SK-N-SH treated with all-trans-retinoic acid at 6 μM for 48 hours (cell line): ENCODE measurements at regions not wholly inside any gene's neighbourhood (a gene's known extent, or its start where the extent isn't known, plus 50 kb on each side); places are given as distances from the start of the nearest gene placed in this dataset.

ENCODE experiments used
- ATAC-seq: fragments of 200-7000 bp; cut with Tn5 transposase; 3 replicates; pipeline ENCODE4 v1.9.1; 2020; ENCODE audit warnings: mild to moderate bottlenecking, moderate library complexity
- ARNTL ChIP-seq: fragments of 450-650 bp; formaldehyde crosslinking; IDR thresholded peaks from 2 replicates; pipeline ENCODE4 v1.5.0; 2020; ENCODE audit warnings: low read depth, mild to moderate bottlenecking, moderate library complexity, borderline replicate concordance
- BACH2 ChIP-seq: fragments of 250-450 bp; sonication (Bioruptor Pico); IDR thresholded peaks from 2 replicates; pipeline ENCODE4 v1.9.0; 2021; ENCODE audit warnings: mild to moderate bottlenecking, borderline replicate concordance
- CSDC2 ChIP-seq: fragments of 250-450 bp; sonication (Bioruptor Pico); IDR thresholded peaks from 2 replicates; pipeline ENCODE4 v1.5.0; 2020; ENCODE audit warnings: mild to moderate bottlenecking, moderate library complexity
- ESRRG ChIP-seq: fragments of 250-450 bp; sonication (Bioruptor Pico); IDR thresholded peaks from 2 replicates; pipeline ENCODE4 v1.6.1; 2021; ENCODE audit warnings: mild to moderate bottlenecking
- GLIS3 ChIP-seq: fragments of 250-450 bp; sonication (Bioruptor Pico); IDR thresholded peaks from 2 replicates; pipeline ENCODE4 v1.5.0; 2020; ENCODE audit warnings: mild to moderate bottlenecking, moderate library complexity
- ISL1 ChIP-seq: fragments of 250-450 bp; sonication (Bioruptor Pico); IDR thresholded peaks from 2 replicates; pipeline ENCODE4 v2.1.2; 2022; ENCODE audit warnings: mild to moderate bottlenecking, moderate library complexity
- OSR1 ChIP-seq: fragments of 250-450 bp; sonication (Bioruptor Pico); IDR thresholded peaks from 2 replicates; pipeline ENCODE4 v1.8.0; 2022; ENCODE audit warnings: moderate library complexity, mild to moderate bottlenecking, inconsistent platforms
- RARB ChIP-seq: fragments of 250-450 bp; sonication (Bioruptor Pico); IDR thresholded peaks from 2 replicates; pipeline ENCODE4 v1.8.0; 2021; ENCODE audit warnings: mild to moderate bottlenecking, moderate library complexity
- SNAI2 ChIP-seq: fragments of 250-450 bp; sonication (Bioruptor Pico); IDR thresholded peaks from 2 replicates; pipeline ENCODE4 v1.5.0; 2020; ENCODE audit warnings: mild to moderate bottlenecking, moderate library complexity
- TCF4 ChIP-seq: fragments of 250-450 bp; sonication (Bioruptor Pico); IDR thresholded peaks from 2 replicates; pipeline ENCODE4 v1.8.0; 2021; ENCODE audit warnings: mild to moderate bottlenecking, moderate library complexity, borderline replicate concordance
- TOX ChIP-seq: fragments of 250-450 bp; sonication (Bioruptor Pico); IDR thresholded peaks from 2 replicates; pipeline ENCODE4 v1.8.0; 2021; ENCODE audit warnings: mild to moderate bottlenecking, moderate library complexity, borderline replicate concordance
- ZC3H10 ChIP-seq: fragments of 250-450 bp; sonication (Bioruptor Pico); IDR thresholded peaks from 2 replicates; pipeline ENCODE4 v1.5.1; 2021; ENCODE audit warnings: mild to moderate bottlenecking, moderate library complexity
- ZFP3 ChIP-seq: fragments of 250-450 bp; sonication (Bioruptor Pico); IDR thresholded peaks from 2 replicates; pipeline ENCODE4 v1.5.0; 2020; ENCODE audit warnings: mild to moderate bottlenecking, moderate library complexity
- ZFP30 ChIP-seq: fragments of 450-650 bp; formaldehyde crosslinking; IDR thresholded peaks from 2 replicates; pipeline ENCODE4 v1.5.0; 2022; ENCODE audit warnings: mild to moderate bottlenecking, moderate library complexity
- ZNF565 ChIP-seq: fragments of 450-650 bp; formaldehyde crosslinking; conservative IDR thresholded peaks from 2 replicates; pipeline ENCODE4 v1.5.0; 2020; ENCODE audit warnings: low read depth, mild to moderate bottlenecking, moderate library complexity
- ZNF70 ChIP-seq: fragments of 450-650 bp; formaldehyde crosslinking; IDR thresholded peaks from 2 replicates; pipeline ENCODE4 v1.5.0; 2020; ENCODE audit warnings: mild to moderate bottlenecking, moderate library complexity
- ZNF8 ChIP-seq: fragments of 450-650 bp; formaldehyde crosslinking; IDR thresholded peaks from 2 replicates; pipeline ENCODE4 v1.5.0; 2020; ENCODE audit warnings: mild to moderate bottlenecking, moderate library complexity
- TF ChIP-seq, protein P1 (sequence below): fragments of 250-450 bp; sonication (Bioruptor Pico); IDR thresholded peaks from 2 replicates; pipeline ENCODE4 v1.8.0; 2021; ENCODE audit warnings: low read depth, mild to moderate bottlenecking, moderate library complexity, borderline replicate concordance
- TF ChIP-seq, protein P2 (sequence below): fragments of 250-450 bp; sonication (Bioruptor Pico); IDR thresholded peaks from 2 replicates; pipeline ENCODE4 v1.5.0; 2020; ENCODE audit warnings: mild to moderate bottlenecking, moderate library complexity
- TF ChIP-seq, protein P3 (sequence below): fragments of 250-450 bp; sonication (Bioruptor Pico); IDR thresholded peaks from 2 replicates; pipeline ENCODE4 v1.8.0; 2020; ENCODE audit warnings: mild to moderate bottlenecking, moderate library complexity, borderline replicate concordance
- TF ChIP-seq, protein P4 (sequence below): fragments of 250-450 bp; sonication (Bioruptor Pico); IDR thresholded peaks from 2 replicates; pipeline ENCODE4 v1.5.1; 2020; ENCODE audit warnings: low read depth, mild to moderate bottlenecking, moderate library complexity

DNA sequence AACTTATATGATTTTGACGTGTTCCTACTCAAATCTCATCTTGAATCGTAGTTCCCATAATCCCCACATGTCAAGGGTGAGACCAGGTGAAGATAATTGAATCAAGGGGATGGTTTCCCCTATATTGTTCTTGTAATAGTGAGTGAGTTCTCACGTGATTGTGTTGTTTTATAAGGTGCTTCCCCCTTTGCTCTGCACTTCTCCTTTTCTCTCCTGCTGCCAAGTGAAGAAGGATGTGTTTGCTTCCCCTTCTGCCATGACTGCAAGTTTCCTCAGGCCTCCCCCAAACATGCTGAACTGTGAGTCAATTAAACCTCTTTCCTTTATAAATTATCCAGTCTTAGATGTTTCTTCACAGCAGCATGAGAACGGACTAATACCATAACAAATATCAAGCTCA lies 83.2 kb downstream of the MANEA start:
- ATAC-seq = no peak
- no peak for TF ChIP-seq ZFP3 (CRISPR knock-in tag)
- TF ChIP-seq, protein P1, sequence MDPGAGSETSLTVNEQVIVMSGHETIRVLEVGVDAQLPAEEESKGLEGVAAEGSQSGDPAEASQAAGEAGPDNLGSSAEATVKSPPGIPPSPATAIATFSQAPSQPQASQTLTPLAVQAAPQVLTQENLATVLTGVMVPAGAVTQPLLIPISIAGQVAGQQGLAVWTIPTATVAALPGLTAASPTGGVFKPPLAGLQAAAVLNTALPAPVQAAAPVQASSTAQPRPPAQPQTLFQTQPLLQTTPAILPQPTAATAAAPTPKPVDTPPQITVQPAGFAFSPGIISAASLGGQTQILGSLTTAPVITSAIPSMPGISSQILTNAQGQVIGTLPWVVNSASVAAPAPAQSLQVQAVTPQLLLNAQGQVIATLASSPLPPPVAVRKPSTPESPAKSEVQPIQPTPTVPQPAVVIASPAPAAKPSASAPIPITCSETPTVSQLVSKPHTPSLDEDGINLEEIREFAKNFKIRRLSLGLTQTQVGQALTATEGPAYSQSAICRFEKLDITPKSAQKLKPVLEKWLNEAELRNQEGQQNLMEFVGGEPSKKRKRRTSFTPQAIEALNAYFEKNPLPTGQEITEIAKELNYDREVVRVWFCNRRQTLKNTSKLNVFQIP = no peak
- TF ChIP-seq, protein P2, sequence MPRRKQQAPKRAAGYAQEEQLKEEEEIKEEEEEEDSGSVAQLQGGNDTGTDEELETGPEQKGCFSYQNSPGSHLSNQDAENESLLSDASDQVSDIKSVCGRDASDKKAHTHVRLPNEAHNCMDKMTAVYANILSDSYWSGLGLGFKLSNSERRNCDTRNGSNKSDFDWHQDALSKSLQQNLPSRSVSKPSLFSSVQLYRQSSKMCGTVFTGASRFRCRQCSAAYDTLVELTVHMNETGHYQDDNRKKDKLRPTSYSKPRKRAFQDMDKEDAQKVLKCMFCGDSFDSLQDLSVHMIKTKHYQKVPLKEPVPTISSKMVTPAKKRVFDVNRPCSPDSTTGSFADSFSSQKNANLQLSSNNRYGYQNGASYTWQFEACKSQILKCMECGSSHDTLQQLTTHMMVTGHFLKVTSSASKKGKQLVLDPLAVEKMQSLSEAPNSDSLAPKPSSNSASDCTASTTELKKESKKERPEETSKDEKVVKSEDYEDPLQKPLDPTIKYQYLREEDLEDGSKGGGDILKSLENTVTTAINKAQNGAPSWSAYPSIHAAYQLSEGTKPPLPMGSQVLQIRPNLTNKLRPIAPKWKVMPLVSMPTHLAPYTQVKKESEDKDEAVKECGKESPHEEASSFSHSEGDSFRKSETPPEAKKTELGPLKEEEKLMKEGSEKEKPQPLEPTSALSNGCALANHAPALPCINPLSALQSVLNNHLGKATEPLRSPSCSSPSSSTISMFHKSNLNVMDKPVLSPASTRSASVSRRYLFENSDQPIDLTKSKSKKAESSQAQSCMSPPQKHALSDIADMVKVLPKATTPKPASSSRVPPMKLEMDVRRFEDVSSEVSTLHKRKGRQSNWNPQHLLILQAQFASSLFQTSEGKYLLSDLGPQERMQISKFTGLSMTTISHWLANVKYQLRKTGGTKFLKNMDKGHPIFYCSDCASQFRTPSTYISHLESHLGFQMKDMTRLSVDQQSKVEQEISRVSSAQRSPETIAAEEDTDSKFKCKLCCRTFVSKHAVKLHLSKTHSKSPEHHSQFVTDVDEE (CRISPR knock-in tag) = no peak
- TF ChIP-seq ZC3H10 = no peak
- TF ChIP-seq GLIS3 = no peak
- TF ChIP-seq ISL1 (CRISPR knock-in tag) = no peak
- no peak for TF ChIP-seq CSDC2 (CRISPR knock-in tag)
- TF ChIP-seq ZNF70 (CRISPR knock-in tag) = no peak
- no peak for TF ChIP-seq BACH2 (CRISPR knock-in tag)

DNA sequence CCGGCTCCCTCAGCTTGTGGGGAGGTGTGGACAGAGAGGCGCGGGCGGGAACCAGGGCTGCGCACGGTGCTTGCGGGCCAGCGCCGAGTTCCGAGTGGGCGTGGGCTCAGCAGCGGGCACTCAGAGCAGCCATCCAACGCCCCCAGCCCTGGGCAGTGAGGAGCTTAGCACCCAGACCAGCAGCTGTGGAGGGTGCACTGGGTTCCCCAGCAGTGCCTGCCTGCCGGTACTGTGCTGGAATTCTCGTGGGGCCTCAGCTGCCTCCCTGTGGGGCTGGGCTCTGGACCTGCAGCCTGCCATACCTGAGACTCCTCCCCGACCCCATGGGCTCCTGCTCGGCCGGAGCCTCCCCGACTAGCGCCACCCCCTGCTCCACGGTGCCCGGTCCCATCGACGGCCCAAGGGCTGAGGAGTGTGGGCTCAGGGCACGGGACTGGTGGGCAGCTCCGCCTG lies 92.7 kb downstream of the MANEA start:
- no peak for TF ChIP-seq ISL1 (CRISPR knock-in tag)
- TF ChIP-seq GLIS3 = no peak
- no peak for TF ChIP-seq BACH2 (CRISPR knock-in tag)
- TF ChIP-seq TOX (CRISPR knock-in tag) = no peak
- TF ChIP-seq ZFP3 (CRISPR knock-in tag) = no peak
- TF ChIP-seq ESRRG = no peak
- TF ChIP-seq OSR1 (CRISPR knock-in tag) = no peak
- TF ChIP-seq, all 23 proteins: peak for 0
- no peak for ATAC-seq

DNA sequence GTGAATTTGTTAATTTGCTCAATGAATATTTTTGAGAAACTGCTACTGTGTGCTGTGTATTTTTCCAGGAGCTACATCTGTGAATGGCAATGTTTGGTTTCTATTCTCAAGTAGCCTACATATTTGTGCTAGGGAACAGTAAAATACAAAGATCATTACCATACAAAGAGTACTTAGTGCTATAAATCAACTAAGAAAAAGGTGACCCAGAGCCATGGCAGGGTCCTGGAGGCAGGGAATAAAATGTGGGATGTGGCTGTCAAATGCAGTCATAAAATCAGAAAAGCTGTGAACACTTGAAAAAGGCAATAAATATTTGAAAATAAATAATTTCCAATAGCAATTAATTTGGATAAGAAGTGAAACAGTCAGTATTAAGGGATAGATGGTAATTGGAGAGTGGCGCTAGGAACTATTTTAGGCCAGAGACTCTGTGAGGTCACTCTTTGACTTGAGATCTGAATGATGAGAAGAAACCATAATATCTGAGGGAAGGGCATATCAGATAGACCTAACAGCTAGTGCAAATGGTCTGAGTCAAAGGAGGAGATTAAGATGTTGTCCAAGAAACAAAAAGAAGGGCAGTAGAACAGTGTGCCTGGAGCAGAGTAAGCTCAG lies 98.8 kb downstream of the MANEA start:
- TF ChIP-seq, protein P1 = no peak
- TF ChIP-seq CSDC2 (CRISPR knock-in tag) (no peak), GLIS3 (no peak), ESRRG (no peak)
- ATAC-seq = no peak

DNA sequence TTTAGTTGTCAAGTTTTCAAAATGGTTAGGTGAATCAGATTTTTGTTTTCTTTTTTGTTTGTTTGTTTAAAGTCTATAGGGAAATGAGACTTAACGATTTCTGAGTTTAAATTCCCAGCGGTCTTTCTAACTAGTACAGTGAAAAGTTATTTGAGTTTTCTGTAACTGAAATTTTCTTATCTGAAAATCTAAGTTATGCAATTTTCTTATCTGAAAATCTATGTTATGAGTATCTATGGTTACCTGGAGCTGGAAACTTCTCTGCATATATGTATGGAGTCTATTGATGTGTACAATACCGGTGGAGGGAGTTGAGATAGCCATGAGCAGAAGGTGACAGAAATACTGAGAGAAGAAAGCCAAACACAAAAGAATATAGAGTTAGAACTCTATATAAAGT lies 102.6 kb downstream of the MANEA start:
- ATAC-seq = no peak
- TF ChIP-seq ARNTL (CRISPR knock-in tag) (no peak), TCF4 (no peak), CSDC2 (CRISPR knock-in tag) (no peak), SNAI2 (CRISPR knock-in tag) (no peak)
- TF ChIP-seq, all 23 proteins: peak for 0

DNA sequence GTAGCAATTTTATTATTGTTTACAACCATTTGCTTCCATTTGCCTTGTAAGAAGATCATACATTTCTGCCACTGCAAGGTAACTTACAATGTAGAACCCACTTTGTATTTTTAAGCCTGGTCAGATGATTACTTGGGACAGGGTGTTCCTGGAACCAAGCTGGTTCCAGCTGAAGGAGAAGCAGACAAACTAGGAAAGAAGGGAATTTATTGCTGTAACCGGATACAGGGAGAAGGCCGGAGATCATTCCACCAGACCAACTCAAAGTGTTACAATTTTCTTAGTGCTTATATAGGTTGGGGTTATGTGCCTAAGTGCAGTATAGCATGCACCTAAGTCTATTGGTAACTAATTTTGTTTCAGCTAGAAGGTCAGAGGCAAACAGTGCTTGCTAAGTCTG lies 104.4 kb downstream of the MANEA start:
- no peak for ATAC-seq
- TF ChIP-seq ZNF565 (CRISPR knock-in tag) (no peak), SNAI2 (CRISPR knock-in tag) (no peak), RARB (CRISPR knock-in tag) (no peak), BACH2 (CRISPR knock-in tag) (no peak), CSDC2 (CRISPR knock-in tag) (no peak), ESRRG (no peak), ISL1 (CRISPR knock-in tag) (no peak), ZNF8 (CRISPR knock-in tag) (no peak), ZFP30 (CRISPR knock-in tag) (no peak)
- TF ChIP-seq, protein P3, sequence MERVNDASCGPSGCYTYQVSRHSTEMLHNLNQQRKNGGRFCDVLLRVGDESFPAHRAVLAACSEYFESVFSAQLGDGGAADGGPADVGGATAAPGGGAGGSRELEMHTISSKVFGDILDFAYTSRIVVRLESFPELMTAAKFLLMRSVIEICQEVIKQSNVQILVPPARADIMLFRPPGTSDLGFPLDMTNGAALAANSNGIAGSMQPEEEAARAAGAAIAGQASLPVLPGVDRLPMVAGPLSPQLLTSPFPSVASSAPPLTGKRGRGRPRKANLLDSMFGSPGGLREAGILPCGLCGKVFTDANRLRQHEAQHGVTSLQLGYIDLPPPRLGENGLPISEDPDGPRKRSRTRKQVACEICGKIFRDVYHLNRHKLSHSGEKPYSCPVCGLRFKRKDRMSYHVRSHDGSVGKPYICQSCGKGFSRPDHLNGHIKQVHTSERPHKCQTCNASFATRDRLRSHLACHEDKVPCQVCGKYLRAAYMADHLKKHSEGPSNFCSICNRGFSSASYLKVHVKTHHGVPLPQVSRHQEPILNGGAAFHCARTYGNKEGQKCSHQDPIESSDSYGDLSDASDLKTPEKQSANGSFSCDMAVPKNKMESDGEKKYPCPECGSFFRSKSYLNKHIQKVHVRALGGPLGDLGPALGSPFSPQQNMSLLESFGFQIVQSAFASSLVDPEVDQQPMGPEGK (CRISPR knock-in tag) = no peak
- TF ChIP-seq, protein P1 = no peak
- TF ChIP-seq, protein P4, sequence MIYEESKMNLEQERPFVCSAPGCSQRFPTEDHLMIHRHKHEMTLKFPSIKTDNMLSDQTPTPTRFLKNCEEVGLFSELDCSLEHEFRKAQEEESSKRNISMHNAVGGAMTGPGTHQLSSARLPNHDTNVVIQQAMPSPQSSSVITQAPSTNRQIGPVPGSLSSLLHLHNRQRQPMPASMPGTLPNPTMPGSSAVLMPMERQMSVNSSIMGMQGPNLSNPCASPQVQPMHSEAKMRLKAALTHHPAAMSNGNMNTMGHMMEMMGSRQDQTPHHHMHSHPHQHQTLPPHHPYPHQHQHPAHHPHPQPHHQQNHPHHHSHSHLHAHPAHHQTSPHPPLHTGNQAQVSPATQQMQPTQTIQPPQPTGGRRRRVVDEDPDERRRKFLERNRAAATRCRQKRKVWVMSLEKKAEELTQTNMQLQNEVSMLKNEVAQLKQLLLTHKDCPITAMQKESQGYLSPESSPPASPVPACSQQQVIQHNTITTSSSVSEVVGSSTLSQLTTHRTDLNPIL (CRISPR knock-in tag) = no peak
